ENCODE measurements at regions not wholly inside any gene's neighbourhood (a gene's known extent, or its start where the extent isn't known, plus 50 kb on each side); places are given as distances from the start of the nearest gene placed in this dataset.

DNA sequence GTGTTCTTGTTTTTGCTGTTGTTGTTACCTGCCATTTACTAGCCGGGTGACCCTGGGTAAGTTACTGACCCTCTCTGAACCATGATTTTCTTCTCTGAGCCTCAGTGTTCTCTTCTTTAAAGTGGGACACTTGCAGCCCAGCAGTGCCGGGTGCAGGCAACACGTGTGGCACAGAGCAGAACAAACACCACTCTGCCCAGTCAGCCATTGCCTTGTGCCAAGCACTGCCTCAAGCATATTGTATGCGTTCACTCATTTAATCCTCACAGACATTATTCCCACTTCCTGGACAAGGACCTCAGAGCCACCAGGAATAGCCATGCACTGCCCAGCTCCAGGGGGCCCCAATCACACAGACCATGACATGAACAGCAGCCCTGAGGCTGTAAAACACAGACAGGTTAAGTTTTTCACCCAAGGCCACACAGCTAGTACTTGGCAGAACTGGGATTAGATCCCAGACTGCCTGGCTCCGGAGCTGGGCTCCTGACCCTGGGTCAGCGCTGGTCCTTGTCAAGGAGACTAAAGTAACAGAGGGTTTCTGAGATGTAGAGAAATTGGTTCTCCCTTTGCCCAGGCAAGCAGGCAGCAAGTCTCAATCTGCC lies 74.0 kb upstream of the PTPN1 start:
- no peak for TF ChIP-seq CTCF (IDR thresholded peaks at IDR 0.05)
- Histone ChIP-seq H3K79me2 (no peaks in the 10 kb centered on the region), H3K36me3 (ENCODE audit: control insufficient read depth, insufficient read depth, low read length) (no peaks in the 10 kb centered on the region), H3K27me3 (ENCODE audit: control insufficient read depth, insufficient read depth, low read length) (no peaks in the 10 kb centered on the region), H3K4me1 (no peaks in the 10 kb centered on the region), H3K4me3 (ENCODE audit: low read depth, low read length) (no peak overlapping the region), H3K27ac (no peak overlapping the region), H3K4me2 (ENCODE audit: low read length) (no peak overlapping the region), H3K9me3 (ENCODE audit: control insufficient read depth, low read length) (no peaks in the 10 kb centered on the region), H3K9ac (no peak overlapping the region), H2AFZ (no peak overlapping the region)

DNA sequence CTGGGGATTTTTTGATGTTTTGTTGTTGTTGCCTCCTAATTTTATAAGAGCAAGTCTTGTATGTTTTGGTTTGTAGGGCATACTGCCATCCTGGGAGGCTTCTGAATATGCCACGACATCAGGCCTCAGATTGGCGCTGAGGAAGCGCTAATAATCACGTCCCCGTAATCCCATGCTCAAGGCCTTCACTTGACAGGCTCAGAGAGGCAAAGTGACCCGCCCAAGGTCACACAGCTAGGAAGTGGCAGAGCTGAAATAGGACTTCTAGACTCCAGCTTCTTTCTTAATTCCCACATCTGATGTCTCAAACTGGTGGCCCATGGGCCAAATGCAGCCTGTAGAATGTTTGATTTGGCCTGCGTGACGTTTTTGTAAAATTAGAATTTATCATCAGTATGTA lies 73.5 kb upstream of the PTPN1 start:
- H3K4me1 ChIP-seq, result no peaks in the 10 kb centered on the region
- H3K27ac ChIP-seq, result no peak overlapping the region
- no peak overlapping the region for H3K9ac ChIP-seq
- TF ChIP-seq CTCF (IDR thresholded peaks at IDR 0.05), result no peak
- no peaks in the 10 kb centered on the region for H3K27me3 ChIP-seq (ENCODE audit: control insufficient read depth, insufficient read depth, low read length)
- no peak overlapping the region for H2AFZ ChIP-seq
- no peaks in the 10 kb centered on the region for H3K36me3 ChIP-seq (ENCODE audit: control insufficient read depth, insufficient read depth, low read length)
- H3K4me3 ChIP-seq (ENCODE audit: low read depth, low read length), result no peak overlapping the region
- no peaks in the 10 kb centered on the region for H3K9me3 ChIP-seq (ENCODE audit: control insufficient read depth, low read length)
- H3K4me2 ChIP-seq (ENCODE audit: low read length), result no peak overlapping the region
- no peaks in the 10 kb centered on the region for H3K79me2 ChIP-seq

DNA sequence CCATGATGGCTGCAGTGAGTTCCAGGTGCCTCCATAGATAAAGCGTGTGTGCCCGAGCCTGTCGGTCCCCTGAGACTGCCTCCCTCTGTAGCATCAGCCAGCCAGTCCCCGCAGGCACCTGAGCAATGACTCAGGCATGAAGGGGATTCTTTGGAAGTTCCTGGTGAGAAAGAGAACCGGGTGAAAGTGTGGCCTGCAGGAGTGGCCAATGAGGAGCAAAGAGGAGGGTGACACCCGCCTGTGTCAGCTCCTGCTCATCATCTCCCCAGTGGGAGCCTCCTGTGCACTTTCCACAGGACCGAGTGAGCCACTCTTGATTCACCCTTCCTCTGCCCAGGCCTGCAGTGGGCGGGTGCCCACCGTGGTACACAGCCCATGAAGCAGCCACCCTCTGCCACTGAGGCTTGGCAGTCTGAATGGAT lies 71.2 kb upstream of the PTPN1 start:
- no peak for TF ChIP-seq CTCF (IDR thresholded peaks at IDR 0.05)
- H3K27ac ChIP-seq, result no peak overlapping the region

DNA sequence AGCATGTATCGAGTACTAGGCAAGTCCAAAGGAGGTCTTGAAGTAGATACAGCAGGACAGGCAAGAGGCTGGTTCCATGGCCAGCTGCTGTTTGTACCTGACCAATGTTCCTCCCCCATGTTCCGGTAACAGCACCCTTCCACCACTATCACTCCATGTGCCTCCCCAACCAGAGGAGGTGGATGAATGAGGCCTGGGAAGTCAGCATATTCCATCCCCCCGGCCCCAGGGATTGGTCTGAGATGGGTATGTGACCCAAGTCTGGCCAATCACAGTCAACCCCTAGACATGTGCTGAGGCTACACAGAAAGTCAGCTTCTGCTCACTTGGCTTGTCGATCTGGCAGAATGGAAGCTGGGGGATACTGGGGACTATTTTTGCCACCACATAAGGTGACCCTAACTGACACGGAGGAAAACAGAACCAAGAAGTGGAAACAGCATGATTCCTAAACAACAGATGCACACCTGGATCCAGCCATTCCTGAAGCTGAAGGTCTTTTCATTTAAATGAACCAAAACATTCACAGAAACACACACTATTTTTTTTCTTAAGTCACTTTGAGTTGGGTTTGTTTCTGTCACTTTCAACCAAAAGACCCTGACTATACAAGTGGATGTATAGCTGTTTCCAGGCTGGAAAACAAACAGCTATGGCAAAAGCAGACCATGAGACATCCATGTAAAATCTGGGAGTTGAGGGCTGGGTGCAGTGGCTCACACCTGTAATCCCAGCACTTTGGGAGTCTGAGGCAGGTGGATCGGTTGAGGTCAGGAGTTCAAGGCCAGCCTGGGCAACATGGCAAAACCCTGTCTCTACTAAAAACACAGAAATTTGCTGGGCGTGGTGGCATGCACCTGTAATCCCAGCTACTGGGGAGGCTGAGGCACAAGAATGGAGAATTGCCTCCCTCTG lies 70.4 kb upstream of the PTPN1 start:
- Histone ChIP-seq H2AFZ (no peak overlapping the region), H3K79me2 (no peaks in the 10 kb centered on the region), H3K27me3 (ENCODE audit: control insufficient read depth, insufficient read depth, low read length) (no peaks in the 10 kb centered on the region), H3K4me3 (ENCODE audit: low read depth, low read length) (no peak overlapping the region), H3K4me1 (no peaks in the 10 kb centered on the region), H3K9me3 (ENCODE audit: control insufficient read depth, low read length) (no peaks in the 10 kb centered on the region), H3K36me3 (ENCODE audit: control insufficient read depth, insufficient read depth, low read length) (no peaks in the 10 kb centered on the region), H3K9ac (no peak overlapping the region), H3K4me2 (ENCODE audit: low read length) (no peak overlapping the region), H3K27ac (no peak overlapping the region)
- TF ChIP-seq CTCF (IDR thresholded peaks at IDR 0.05), result no peak

More for the DNA sequence above, 71.2 kb upstream of the PTPN1 start:
- H3K4me3 ChIP-seq (ENCODE audit: low read depth, low read length), result no peak overlapping the region
- H3K79me2 ChIP-seq, result no peaks in the 10 kb centered on the region
- no peak overlapping the region for H2AFZ ChIP-seq
- H3K27me3 ChIP-seq (ENCODE audit: control insufficient read depth, insufficient read depth, low read length), result no peaks in the 10 kb centered on the region
- no peaks in the 10 kb centered on the region for H3K4me1 ChIP-seq
- no peaks in the 10 kb centered on the region for H3K36me3 ChIP-seq (ENCODE audit: control insufficient read depth, insufficient read depth, low read length)
- H3K9me3 ChIP-seq (ENCODE audit: control insufficient read depth, low read length), result no peaks in the 10 kb centered on the region
- no peak overlapping the region for H3K9ac ChIP-seq
- H3K4me2 ChIP-seq (ENCODE audit: low read length), result no peak overlapping the region

All from parathyroid adenoma (tissue), 2 donors.